NCI-H2081 (cell line): ENCODE measurements at regions not wholly inside any gene's neighbourhood (a gene's known extent, or its start where the extent isn't known, plus 50 kb on each side); places are given as distances from the start of the nearest gene placed in this dataset.

Experiments used
- DNase-seq, 2 experiments: peaks; one replicate each; lab custom pipeline; 2025; lab: John Stamatoyannopoulos, UW

DNA sequence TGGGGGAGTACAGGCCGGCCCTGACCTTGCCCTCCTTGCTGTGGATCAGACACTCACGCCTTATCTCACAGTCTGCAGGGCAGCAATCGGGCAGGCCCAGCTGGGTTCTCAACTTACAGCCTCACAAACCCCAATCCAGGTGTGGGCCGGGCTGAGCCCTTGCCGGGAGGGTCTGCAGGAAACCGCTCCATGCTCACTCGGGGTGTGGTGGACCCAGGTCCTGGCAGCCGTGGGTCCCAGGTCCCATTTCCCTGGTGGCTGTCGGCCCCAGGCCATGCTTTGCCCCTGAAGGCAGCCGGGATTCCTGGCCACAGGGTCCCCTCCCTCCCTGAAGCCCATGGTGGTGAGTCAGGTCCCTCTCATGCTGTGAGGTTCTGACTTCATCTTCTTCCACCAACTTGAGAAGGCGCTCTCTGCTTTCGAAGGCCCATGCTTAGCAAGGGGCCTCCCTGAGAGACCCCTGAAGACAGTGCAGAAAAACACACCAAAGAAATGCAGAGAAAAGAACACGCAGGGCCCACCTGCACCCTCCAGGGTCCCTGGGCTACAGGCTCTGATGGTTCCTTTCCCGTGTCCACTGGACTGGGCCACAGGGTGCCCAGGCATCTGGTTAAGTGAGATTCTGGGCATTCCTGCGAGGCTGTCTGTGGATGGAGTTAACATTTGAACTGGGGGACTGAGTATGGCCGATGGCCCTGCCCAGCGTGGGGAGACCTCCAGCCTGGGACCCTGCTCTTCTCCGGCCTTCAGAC is 588.2 kb downstream of the BRD1 start:
- DNase-seq = no peak

DNA sequence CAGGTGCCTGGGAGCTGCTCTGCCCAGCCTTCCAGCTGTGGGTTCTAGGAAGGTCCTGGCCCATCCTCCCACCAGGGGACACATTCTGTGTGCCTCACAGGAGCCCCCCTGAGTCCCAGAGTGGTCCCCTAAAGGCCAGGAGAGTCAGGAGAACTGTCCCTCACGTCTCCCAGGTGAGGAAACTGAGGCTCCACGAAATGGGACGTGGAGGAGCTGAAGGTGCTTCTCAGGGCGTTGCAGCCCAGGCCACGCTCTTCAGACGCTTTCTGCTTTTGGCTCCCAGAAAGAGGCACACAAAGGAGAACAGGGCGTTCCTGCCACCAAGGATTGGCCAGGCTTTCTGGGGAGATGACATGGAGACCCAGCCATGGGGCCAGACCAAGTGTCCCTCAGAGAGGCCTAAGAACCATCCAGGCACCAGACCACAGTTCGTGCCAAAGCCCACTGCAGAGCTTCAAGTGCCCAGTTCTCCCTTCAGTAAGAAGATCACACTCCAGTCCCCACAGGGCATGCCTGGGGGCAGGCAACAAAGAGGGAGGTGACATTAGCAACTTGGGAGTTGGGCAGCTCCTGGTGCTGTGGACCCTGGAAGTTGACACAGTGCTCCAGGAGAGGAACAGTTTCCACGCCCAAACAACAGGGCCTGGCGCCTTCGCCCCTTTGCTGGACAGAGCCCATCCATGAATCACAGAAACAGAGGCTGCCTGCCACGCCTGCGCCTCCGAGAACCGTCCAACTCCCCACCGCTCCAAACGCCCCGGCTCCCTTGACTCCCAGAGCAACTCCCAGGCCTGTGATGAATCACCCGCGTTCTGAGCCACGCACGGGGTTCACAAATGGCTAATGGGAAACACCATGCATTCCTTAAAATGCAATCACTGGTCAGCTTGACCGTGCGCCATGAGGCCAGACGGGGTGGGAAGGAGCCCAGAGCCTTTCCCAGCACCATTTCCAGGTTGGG is 589.2 kb downstream of the BRD1 start:
- DNase-seq = no peak

DNA sequence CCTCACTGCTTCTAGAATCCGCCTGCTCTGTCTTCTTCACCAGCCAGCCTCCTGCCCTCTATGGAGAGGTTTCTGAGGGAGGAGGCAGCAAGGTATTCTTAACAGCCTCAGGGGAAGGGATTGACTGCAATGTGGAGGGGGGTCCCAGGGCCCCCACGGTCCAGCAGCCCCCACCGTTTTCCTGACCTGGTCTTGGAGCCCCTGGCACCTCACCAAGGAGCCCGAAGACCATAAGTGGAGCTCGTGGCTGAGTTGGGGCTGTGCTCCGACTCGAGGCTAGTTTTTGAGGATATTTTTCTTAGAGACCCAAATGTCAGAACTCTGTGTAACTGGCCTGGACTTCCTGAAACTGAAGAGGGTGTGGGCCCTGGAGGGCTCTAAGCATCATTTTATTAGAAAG is 590.0 kb downstream of the BRD1 start:
- DNase-seq = no peak

DNA sequence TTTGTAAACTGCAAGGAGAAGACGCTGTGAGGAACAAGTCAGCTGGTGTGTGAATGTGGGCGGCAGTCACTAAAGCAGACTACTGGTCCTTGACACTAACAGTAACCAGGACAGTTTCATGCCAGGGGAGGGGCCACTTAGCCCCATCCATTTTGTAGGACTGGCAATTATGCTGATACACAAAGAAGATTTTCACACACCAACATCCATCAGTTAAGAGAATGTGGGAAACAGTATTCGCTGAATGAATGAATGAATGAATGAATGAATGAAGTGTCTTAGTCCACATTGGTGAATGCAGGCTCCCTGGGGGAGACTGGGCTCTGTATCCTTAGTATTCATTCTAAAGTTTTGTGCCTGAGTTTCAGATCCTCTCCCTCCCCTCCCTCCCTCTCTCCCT is 590.4 kb downstream of the BRD1 start:
- no peak for DNase-seq

DNA sequence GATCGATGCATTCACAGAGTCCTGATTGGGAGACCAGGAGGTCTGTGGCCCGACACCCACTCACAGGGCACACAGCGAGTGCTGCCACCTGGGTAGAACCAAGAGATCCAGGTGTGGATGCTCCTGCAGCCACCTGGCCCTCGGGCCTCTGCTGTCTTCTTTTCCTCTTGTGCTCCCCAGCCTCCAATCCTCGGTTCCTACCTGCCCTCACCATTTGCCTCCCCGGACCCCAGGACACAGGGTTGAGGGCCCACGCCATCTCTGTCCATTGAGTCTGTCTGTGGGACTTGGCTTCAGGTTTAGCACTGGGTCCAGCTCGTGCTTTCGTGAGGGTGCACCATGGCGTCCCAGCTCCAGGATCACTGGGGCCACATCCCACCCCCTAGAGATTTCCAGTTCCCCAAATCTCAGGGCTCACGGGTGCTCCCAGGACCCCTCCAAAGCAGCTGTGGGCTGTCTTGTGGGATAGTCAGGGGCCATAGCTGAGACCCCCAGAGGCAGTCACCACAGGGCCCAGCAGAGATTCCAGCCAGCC is 591.1 kb downstream of the BRD1 start:
- no peak for DNase-seq

DNA sequence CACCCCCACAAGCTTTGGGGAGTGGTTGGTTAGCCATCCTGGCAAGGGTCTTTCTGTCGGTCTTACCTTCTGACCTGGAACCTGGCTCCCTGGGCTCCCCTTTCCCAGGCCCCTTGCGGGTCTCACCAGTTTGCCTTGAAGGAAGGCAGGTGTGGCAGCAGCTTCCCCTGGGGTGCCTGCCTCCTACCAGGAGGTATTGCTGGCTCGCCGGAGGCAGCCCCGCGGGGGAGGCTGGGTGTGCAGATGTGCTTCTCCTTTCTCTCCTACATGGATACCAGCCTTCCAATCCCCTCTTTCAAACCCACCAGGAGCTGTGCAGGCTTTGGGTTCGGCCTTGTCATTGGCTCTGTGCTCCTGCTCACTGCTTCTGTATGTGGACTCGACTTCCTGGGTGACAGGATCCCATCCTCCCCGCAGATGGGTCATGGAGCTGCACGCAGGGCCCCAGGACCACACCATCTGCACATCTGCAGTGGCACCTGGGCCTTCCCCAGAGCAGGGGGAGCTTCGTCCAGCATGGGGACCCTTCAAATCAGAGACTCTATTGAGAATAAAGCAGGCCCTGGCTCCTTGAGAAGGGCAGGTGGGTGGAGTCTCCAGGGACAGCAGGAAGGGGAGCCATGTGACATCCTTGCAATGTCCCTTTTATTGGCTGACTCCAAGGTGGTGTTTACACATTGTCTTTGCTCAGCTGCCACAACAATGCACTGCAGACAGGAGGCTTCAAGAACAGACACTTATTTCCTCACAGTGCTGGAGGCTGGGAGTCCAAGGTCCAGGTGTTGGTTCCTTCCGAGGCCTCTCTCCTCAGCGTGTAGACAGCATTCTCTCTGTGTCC is 592.0 kb downstream of the BRD1 start:
- peak; percentile 62 to 84 for DNase-seq

DNA sequence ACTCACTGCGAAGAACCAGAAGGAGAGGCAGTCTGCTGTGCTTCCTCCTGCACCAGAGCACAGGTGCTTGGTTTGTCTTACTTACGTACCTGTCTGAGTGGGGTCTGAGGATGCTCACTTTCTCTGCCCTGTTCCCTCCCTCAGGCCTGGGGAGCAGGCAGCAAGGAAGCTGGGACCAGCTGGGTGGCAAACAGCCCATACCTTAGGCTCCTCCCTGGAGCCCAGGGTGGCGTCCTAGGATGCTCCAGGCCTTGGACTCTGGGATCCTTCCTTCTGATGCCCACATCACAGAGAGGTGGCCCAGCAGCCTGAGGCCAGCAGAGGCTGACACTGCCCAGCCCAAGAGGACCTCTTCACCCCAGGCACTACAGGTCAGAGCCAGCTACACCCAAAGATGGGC is 593.2 kb downstream of the BRD1 start:
- no peak for DNase-seq

DNA sequence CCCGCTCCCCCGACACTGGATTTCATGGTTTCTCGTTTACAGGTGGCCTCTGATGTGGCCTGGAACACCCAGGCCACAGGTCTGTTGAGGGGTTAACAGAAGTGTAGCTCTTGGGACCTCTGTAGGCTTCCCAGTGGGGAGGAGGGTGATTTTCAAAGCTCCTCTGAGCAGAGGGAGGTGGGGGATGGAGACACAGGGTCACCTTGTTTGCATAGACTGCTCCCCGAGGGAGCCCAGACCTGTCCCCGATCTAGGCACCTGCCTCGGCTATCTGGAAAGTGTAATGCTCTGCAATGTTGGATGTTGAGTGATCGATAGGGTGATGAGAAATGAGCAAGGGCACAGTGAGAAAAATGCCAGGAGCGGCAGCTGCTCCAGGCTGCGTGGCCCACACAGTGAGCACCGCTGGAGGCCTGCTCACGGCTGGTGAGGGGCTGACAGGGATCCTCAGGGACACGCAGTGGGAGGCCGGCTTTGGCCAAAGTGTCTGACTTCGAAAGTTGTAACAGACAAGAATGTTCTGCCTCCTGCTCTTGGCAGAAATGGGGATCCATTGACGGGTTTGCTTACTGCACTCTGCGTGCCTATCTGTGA is 594.1 kb downstream of the BRD1 start:
- no peak for DNase-seq

DNA sequence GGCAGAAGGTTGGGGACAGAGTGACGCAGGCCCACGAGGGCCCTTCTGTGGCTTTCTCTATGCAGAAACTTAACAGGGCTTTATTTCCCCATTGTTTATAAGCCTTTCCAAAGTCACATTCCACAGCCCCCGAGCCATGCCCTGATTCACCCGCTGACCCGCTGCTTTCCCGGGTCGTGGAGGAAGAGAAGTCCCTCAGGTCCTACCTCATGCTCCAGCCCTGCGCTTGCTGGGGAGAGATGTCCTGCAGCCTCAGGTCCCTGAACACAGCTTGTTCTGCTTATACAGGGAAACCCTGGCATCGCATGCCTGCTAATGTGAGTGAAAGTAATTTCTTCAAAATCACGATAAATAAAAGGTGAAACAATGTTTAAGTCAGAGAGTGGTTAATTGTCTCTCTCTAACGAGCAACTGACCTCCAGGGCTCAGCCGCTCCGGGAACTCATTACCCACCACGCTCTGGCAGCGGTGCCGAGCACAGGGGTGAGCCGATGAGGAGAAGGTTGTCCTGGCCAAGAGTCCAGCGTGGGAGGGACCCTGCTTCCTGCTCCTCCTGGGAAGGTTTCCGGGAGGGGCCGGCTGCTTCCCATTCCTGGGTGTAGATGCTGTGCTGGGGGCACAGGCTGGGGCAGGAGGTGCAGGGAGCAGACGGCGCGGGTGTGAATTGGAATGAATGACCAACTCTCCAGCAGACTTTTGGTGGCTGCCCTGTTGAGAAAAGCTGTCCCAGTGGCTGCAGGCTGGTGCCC is 595.2 kb downstream of the BRD1 start:
- no peak for DNase-seq

DNA sequence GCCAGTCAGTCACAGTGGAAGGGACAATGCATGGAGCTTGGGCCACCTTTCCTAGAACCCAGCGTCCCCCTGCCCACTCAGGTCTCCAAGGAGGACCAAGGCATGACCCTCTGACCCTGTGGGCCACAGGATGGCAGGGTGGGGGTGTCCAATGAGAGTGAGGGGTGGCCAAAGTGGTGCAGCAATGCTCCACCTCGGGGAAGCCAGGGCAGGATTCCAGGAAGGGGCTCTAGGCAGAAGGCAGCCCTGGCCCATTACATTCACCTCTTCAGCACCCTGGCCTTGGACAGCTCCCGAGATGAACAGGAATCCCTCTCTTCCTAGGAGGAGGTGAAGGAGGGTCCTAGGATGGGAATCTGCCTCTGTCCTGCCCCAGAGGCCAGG is 597.5 kb downstream of the BRD1 start:
- DNase-seq = no peak

DNA sequence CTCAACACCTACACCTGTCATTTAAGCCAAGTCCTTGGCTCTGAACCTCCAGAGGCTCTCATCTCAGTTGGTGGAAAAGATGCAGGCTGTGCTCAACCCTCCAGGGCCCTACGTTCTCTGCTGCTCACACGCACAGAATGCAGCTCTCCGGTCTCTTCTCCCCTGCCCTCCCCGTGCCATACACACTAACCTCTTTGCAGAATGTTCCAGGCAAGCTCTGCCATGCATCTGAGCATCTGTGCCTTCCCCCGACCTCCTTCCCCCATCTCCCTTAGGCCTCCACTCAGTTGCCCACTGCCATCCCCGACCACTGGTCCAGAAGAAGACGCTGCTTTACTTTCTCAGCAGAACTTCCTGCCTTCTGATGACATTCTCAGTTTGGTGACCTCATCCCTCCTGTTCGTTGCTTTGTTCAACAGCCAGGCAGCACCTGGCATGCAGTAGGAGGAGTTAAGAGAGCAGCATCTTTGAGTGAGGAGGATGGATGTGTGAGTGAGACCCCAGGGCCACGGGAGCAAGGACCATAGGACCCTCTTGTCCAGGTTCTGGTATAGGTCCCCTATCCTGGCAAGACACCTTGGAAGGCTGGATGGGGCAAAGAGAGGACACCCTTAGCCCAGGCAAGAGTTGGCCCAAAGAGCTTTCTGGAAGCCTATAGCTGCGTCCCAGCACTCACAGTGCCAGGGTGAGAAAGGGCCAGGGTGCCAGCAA is 598.0 kb downstream of the BRD1 start:
- DNase-seq = no peak

DNA sequence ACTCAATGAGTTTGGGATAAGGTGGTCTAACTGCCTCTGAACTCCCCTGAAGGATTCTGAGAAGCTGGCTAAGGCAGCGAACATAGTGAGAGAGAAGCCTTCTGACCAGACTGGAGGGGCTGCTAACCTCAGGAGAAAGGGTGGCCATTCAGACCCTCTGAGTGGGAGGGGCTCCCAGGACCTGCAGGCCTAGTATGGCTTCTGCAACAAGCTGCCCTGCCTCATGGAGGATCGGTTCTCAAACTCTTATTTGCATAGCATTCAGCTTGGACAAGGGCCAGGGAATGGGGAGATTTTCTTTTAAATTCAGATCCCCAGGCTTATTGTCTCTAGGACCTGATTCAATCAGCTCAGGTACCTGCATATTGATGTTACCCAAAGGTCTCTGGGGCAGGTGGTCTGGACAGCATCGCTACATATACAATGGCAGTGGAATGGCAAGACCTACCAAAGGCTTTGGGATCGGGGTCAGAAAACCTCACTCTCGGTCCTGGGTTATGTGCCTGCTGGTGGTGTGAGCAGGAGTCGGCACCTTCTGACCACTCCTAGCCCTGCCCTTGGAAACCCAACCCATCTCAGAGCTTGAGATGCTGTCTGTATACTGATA is 599.1 kb downstream of the BRD1 start:
- no peak for DNase-seq

DNA sequence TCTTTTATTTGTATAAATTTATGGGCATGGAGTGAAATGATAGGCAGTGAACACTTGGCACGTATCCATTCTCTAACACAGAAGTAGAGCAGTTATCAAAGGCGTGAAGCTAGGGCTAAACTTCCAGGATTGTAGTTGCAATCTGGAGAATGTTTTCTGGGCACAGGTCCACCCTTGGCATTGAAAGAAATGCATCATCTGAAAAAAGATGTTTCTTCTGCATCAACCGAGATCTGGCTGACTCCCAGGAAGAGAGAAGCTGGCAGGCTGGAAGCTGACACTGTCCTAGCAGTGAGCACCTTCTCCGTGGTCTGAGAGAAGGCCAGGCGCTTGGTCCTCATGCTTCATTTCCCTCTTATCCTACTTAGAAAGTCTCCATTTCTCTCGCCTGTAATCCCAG is 600.0 kb downstream of the BRD1 start:
- DNase-seq = no peak

DNA sequence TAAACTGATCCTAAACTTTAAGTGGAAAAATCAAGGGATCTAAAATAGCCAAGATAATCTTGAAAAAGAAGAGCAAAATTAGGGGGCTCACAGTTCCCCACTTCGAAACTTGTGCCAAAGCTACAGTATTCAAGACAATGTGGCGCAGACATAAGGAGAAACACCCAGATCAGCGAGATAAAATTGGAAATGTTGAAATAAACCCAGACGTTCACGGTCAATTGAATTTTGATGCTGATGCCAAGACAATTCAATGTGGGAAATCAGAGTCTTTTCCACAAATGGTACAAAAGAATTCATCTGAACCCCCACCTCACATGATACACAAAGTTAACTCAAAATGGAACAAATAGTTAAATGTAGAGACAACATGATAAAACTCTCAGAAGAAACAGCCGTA is 601.6 kb downstream of the BRD1 start:
- no peak for DNase-seq

DNA sequence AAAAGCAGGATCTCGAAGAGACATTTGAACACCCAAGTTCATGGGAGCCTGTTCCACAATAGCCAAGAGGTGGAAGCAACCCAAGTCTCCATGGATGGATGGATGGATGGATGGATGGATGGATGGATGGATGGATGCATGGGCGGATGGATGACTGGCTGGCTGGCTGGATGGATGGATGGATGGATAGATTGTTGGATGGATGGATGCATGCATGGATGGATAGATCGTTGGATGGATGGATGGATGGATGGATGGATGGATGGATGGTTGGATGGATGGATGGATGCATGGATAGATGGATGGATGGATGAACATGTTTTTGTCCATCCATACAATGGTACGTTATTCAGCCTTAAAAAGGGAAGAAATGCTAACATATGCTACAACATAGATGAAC is 603.4 kb downstream of the BRD1 start:
- no peak for DNase-seq

DNA sequence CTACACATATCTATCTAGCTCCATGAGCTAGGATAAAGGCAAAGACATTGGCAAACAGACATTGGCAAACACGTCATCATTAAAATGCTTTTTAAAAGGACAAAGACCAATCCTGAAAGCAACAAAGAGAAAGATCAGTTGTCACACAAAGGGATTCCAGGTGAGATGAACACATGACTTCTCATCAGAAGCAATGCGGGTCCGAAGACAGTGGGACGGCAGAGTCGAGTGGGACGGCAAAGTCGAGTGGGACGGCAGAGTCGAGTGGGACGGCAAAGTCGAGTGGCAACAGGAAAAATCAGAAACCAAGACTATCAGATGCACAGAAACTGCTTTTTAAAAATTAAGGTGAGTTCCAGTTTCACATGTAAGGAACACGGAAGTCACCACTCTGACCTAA is 609.5 kb downstream of the BRD1 start:
- DNase-seq = no peak

DNA sequence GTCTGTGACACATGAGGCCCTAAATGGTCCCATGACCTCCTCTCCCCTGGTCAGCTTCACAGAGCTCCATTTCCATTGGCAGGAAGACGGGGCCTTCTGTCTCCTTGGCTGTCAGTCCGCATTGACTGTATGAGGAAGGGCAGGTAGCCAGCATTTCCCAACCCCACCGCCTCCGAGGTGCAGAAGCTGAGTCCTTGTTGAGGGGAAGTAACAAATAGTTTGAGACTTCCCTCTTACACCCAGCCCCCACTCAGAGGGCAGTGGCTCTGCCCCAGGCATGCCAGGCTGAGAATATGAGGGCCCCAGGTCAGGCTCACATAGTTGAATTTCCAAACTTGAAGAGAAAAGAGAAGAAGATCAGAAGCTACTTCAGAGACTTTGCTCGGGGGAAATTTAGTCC is 611.1 kb downstream of the BRD1 start:
- DNase-seq = no peak

DNA sequence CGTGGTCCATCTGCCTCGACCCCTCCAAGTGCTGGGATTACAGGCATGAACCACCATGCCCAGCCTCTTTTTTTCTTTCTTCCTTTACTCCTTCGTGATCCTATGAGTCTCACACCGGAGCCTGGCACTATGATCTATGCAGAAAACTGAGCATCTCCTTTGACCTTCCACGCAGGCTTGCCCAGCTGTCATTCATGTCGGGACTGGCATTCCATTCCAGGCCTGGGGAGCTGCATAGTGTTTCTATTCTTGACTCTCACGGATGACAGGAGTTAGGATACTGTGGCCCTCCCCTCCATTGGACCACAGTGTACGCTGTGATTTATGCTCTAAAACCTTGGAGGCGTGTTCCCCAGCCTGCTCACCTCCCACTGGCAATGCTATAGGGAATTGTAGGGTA is 611.8 kb downstream of the BRD1 start:
- no peak for DNase-seq

DNA sequence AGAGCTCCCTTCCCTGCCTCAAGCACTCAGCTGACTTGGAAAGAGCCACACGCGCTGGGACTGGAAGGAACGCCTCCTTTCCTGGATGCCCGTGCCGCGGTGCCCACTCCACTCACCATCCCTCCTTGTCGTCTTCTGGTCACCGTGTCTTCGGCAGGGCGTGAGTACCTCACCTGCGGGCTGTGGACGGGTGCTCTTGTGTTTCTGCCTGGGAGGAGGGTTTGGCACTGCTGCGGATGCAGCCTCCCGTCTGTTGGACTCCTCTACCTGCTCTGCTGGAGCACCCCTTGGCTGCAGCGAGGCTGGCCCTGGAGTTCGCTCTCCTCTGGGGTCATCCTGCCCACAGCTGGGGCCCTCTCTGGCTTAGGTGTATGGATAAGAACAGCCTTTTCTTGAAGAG is 612.7 kb downstream of the BRD1 start:
- no peak for DNase-seq
